ENCODE measurements at regions not wholly inside any gene's neighbourhood (a gene's known extent, or its start where the extent isn't known, plus 50 kb on each side); places are given as distances from the start of the nearest gene placed in this dataset.

GRCh38 chr19:28377077-28377476 is 835.9 kb downstream of the UQCRFS1 start:
- TF ChIP-seq CTCF (conservative IDR thresholded peaks at IDR 0.05; ENCODE audit: low read depth, low read length) (no peak), EZH2 (IDR thresholded peaks at IDR 0.05; ENCODE audit: borderline replicate concordance, low read depth, low read length, poor library complexity, severe bottlenecking) (no peak)
